H1 (cell line): ENCODE measurements at regions not wholly inside any gene's neighbourhood (a gene's known extent, or its start where the extent isn't known, plus 50 kb on each side); places are given as distances from the start of the nearest gene placed in this dataset.

Experiments used
- CTCF ChIA-PET: fragments of 300-600 bp; sonication (Branson Sonifier 250); formaldehyde crosslinking; loops from one replicate; lab custom pipeline; 2021; ENCODE audit not compliant: partially characterized antibody; lab: Charles Lee
- POLR2A ChIA-PET: fragments of 300-600 bp; sonication (Branson Sonifier 250); formaldehyde crosslinking; loops from one replicate; lab custom pipeline; 2021; ENCODE audit warnings: inconsistent platforms; ENCODE audit not compliant: partially characterized antibody; lab: Charles Lee
- DNase-seq, 2 experiments: peaks; one replicate each; pipeline versions ENCODE4 v3.0.0 to v3.0.0-alpha.2; 2010 to 2022; ENCODE audit warnings: low spot score in 2 of 2, low read depth in 1 of 2, mixed read lengths in 1 of 2
- FAIRE-seq: peaks from 2 replicates; lab custom pipeline; 2011; peaks lifted over from hg19 to GRCh38; lab: Jason Lieb, UNC
- H2AFZ ChIP-seq: 2 replicates; pipeline ENCODE4 v1.8.1; 2012; ENCODE audit warnings: low read length, inconsistent platforms
- H2AK5ac ChIP-seq: 2 replicates; pipeline ENCODE4 v1.6.1; 2013; ENCODE audit warnings: low read depth, low read length
- H2BK120ac ChIP-seq: replicated peaks from 2 replicates; pipeline ENCODE3; 2013; ENCODE audit warnings: low read depth, low read length, inconsistent platforms
- H2BK12ac ChIP-seq: 2 replicates; pipeline ENCODE4 v1.6.1; 2013; ENCODE audit warnings: low read depth, low read length
- H2BK15ac ChIP-seq: 2 replicates; pipeline ENCODE4 v1.6.1; 2013; ENCODE audit warnings: low read length
- H2BK20ac ChIP-seq: 2 replicates; pipeline ENCODE4 v1.6.1; 2013; ENCODE audit warnings: low read length
- H2BK5ac ChIP-seq: 2 replicates; pipeline ENCODE4 v1.6.1; 2013; ENCODE audit warnings: low read depth, low read length
- H3K14ac ChIP-seq: 2 replicates; pipeline ENCODE4 v1.6.1; 2013; ENCODE audit warnings: inconsistent platforms; ENCODE audit not compliant: insufficient read length
- H3K18ac ChIP-seq: 2 replicates; pipeline ENCODE4 v1.6.1; 2013; ENCODE audit warnings: low read length; ENCODE audit errors: extremely low read depth
- H3K23ac ChIP-seq: 2 replicates; pipeline ENCODE4 v1.6.1; 2013; ENCODE audit warnings: inconsistent platforms; ENCODE audit not compliant: insufficient read length
- H3K23me2 ChIP-seq: 2 replicates; pipeline ENCODE4 v1.6.1; 2013; ENCODE audit warnings: low read depth, low read length
- H3K27ac ChIP-seq: 2 replicates; pipeline ENCODE4 v1.6.1; 2011; ENCODE audit warnings: low read depth, low read length, inconsistent platforms
- H3K27me3 ChIP-seq, 4 experiments: replicated peaks in 1 of 4; 1 replicate in 1 of 4; 2 replicates in 3 of 4; pipeline versions ENCODE4 v1.6.1 to v1.8.1; 2011 to 2013; ENCODE audit warnings: low read length in 3 of 4, mild to moderate bottlenecking in 3 of 4, inconsistent platforms in 2 of 4, mixed read lengths in 2 of 4, moderate library complexity in 1 of 4; ENCODE audit not compliant: control insufficient read depth in 3 of 4, insufficient read depth in 3 of 4; ENCODE audit errors: extremely low read depth in 1 of 4
- H3K36me3 ChIP-seq, 4 experiments: 2 replicates each; pipeline versions ENCODE4 v1.6.1 to v1.8.1; 2011 to 2013; ENCODE audit warnings: mild to moderate bottlenecking in 4 of 4, low read length in 3 of 4, moderate library complexity in 2 of 4, control low read depth in 1 of 4, inconsistent platforms in 1 of 4; ENCODE audit not compliant: insufficient read depth in 4 of 4, control insufficient read depth in 2 of 4
- H3K4ac ChIP-seq: replicated peaks from 2 replicates; pipeline ENCODE3; 2013; ENCODE audit warnings: low read length, low read depth, mixed read lengths, inconsistent platforms; ENCODE audit not compliant: insufficient read length
- H3K4me1 ChIP-seq, 4 experiments: replicated peaks in 1 of 4; 1 replicate in 1 of 4; 2 replicates in 3 of 4; pipeline versions ENCODE4 v1.6.1 to v1.8.1; 2011 to 2013; ENCODE audit warnings: low read length in 3 of 4, inconsistent platforms in 2 of 4, mixed read lengths in 1 of 4; ENCODE audit not compliant: insufficient read depth in 4 of 4, control insufficient read depth in 3 of 4
- H3K4me2 ChIP-seq, 2 experiments: 2 replicates each; pipeline versions ENCODE4 v1.6.1 to v1.8.1; 2011 to 2013; ENCODE audit warnings: low read depth in 2 of 2, low read length in 2 of 2, control low read depth in 1 of 2, inconsistent platforms in 1 of 2, mild to moderate bottlenecking in 1 of 2; ENCODE audit not compliant: insufficient read depth in 1 of 2
- H3K4me3 ChIP-seq, 4 experiments: fragments of 200-600, 300-600 bp in 1 of 4; sonication (generic), shearing (Covaris generic), sonication (Bioruptor Twin) in 1 of 4; 2 replicates each; pipeline versions ENCODE4 v1.5.1 to v1.8.1; 2011 to 2016; ENCODE audit warnings: low read length in 4 of 4, low read depth in 3 of 4, control low read depth in 2 of 4, inconsistent platforms in 2 of 4, mild to moderate bottlenecking in 2 of 4, mixed read lengths in 1 of 4, moderate library complexity in 1 of 4; ENCODE audit not compliant: insufficient read depth in 2 of 4; ENCODE audit errors: extremely low read depth in 1 of 4
- H3K56ac ChIP-seq: replicated peaks from 2 replicates; pipeline ENCODE3; 2013; ENCODE audit warnings: low read depth, mild to moderate bottlenecking, mixed read lengths, low read length, inconsistent platforms; ENCODE audit not compliant: insufficient read length
- H3K79me1 ChIP-seq: 2 replicates; pipeline ENCODE4 v1.6.1; 2013; ENCODE audit warnings: low read depth, low read length, control low read depth
- H3K79me2 ChIP-seq, 2 experiments: 2 replicates each; pipeline versions ENCODE4 v1.6.1 to v1.8.1; 2012 to 2013; ENCODE audit warnings: low read length in 2 of 2, mild to moderate bottlenecking in 2 of 2, inconsistent platforms in 1 of 2; ENCODE audit not compliant: insufficient read depth in 2 of 2, control insufficient read depth in 1 of 2
- H3K9ac ChIP-seq, 4 experiments: replicated peaks in 1 of 4; 1 replicate in 1 of 4; 2 replicates in 3 of 4; pipeline versions ENCODE4 v1.6.1 to v1.8.1; 2011 to 2013; ENCODE audit warnings: low read depth in 3 of 4, low read length in 3 of 4, control low read depth in 2 of 4, mild to moderate bottlenecking in 2 of 4, moderate library complexity in 2 of 4, inconsistent platforms in 1 of 4; ENCODE audit errors: extremely low read depth in 1 of 4
- H3K9me3 ChIP-seq, 2 experiments: 2 replicates each; pipeline versions ENCODE4 v1.6.1 to v1.8.1; 2012 to 2013; ENCODE audit warnings: mild to moderate bottlenecking in 2 of 2, moderate library complexity in 2 of 2, control low read depth in 1 of 2, inconsistent platforms in 1 of 2, low read depth in 1 of 2, low read length in 1 of 2, mixed read lengths in 1 of 2; ENCODE audit not compliant: insufficient read depth in 2 of 2
- H4K20me1 ChIP-seq, 2 experiments: replicated peaks in 1 of 2; 2 replicates each; pipeline versions ENCODE3 to v1.8.1; 2011 to 2013; ENCODE audit warnings: inconsistent platforms in 2 of 2, low read length in 2 of 2, mild to moderate bottlenecking in 1 of 2; ENCODE audit not compliant: insufficient read depth in 2 of 2, control insufficient read depth in 1 of 2
- H4K5ac ChIP-seq: 2 replicates; pipeline ENCODE4 v1.6.1; 2013; ENCODE audit warnings: low read length, low read depth, mixed read lengths, inconsistent platforms; ENCODE audit not compliant: insufficient read length
- H4K8ac ChIP-seq: 2 replicates; pipeline ENCODE4 v1.8.0; 2013; ENCODE audit warnings: mild to moderate bottlenecking, moderate library complexity, low read length, inconsistent platforms; ENCODE audit not compliant: insufficient read depth; ENCODE audit errors: extremely low read depth
- H4K91ac ChIP-seq: replicated peaks from 2 replicates; pipeline ENCODE3; 2013; ENCODE audit warnings: low read length, mixed read lengths, inconsistent platforms; ENCODE audit not compliant: insufficient read length
- CREB1 ChIP-seq: IDR thresholded peaks from 2 replicates; pipeline ENCODE4 v1.6.1; 2012; ENCODE audit warnings: inconsistent platforms
- CTCF ChIP-seq, 3 experiments: IDR thresholded peaks; 1 replicate in 2 of 3; 2 replicates in 1 of 3; pipeline versions ENCODE4 v1.5.1 to v1.6.1; 2011; ENCODE audit warnings: low read length in 3 of 3, mild to moderate bottlenecking in 3 of 3, inconsistent platforms in 2 of 3, low read depth in 1 of 3, moderate library complexity in 1 of 3; ENCODE audit not compliant: insufficient read depth in 1 of 3; ENCODE audit errors: control extremely low read depth in 1 of 3
- KDM5A ChIP-seq: fragments of 200-600 bp; IDR thresholded peaks from 2 replicates; pipeline ENCODE4 v1.7.1; 2012; ENCODE audit warnings: mild to moderate bottlenecking, low read length, inconsistent platforms, mixed read lengths
- NRF1 ChIP-seq: IDR thresholded peaks from 2 replicates; pipeline ENCODE4 v1.6.1; 2011; ENCODE audit warnings: mild to moderate bottlenecking, low read depth, low read length, improper control_type of control experiment
- POLR2A ChIP-seq, 2 experiments: IDR thresholded peaks; 1 replicate in 1 of 2; 2 replicates in 1 of 2; pipeline ENCODE4 v1.6.1; 2011; ENCODE audit warnings: low read depth in 2 of 2, low read length in 2 of 2, mild to moderate bottlenecking in 2 of 2; ENCODE audit errors: control extremely low read depth in 1 of 2
- POLR2AphosphoS5 ChIP-seq: IDR thresholded peaks from 2 replicates; pipeline ENCODE4 v1.6.1; 2011; ENCODE audit warnings: low read depth, low read length
- RFX5 ChIP-seq: IDR thresholded peaks from 2 replicates; pipeline ENCODE4 v1.6.1; 2011; ENCODE audit warnings: low read depth, low read length, improper control_type of control experiment, borderline replicate concordance
- RXRA ChIP-seq: IDR thresholded peaks from 2 replicates; pipeline ENCODE4 v1.6.1; 2011; ENCODE audit warnings: low read depth, mild to moderate bottlenecking, low read length, moderate library complexity; ENCODE audit not compliant: insufficient read depth
- SIN3A ChIP-seq, 2 experiments: IDR thresholded peaks in 1 of 2; conservative IDR thresholded peaks in 1 of 2; 2 replicates each; pipeline ENCODE4 v1.6.1; 2011 to 2012; ENCODE audit warnings: low read length in 2 of 2, improper control_type of control experiment in 1 of 2, low read depth in 1 of 2, mild to moderate bottlenecking in 1 of 2
- SIX5 ChIP-seq: IDR thresholded peaks from 2 replicates; pipeline ENCODE4 v1.6.1; 2011; ENCODE audit warnings: mild to moderate bottlenecking, low read depth, low read length
- SP1 ChIP-seq: IDR thresholded peaks from 2 replicates; pipeline ENCODE4 v1.6.1; 2011; ENCODE audit warnings: low read depth, low read length
- TBP ChIP-seq: IDR thresholded peaks from 2 replicates; pipeline ENCODE4 v1.6.1; 2011; ENCODE audit warnings: low read depth, low read length, improper control_type of control experiment
- ZNF274 ChIP-seq: IDR thresholded peaks from 2 replicates; pipeline ENCODE4 v1.7.0; 2012; ENCODE audit warnings: low read length, borderline replicate concordance; ENCODE audit errors: extremely low read depth
- WGBS, 2 experiments: shearing (Covaris generic) in 1 of 2; methylation state at CpG; one replicate each; pipeline versions ENCODE4 v1.1.6 to v1.1.7; 2013 to 2015; ENCODE audit warnings: low lambda C conversion rate in 2 of 2, mixed read lengths in 2 of 2, inconsistent platforms in 1 of 2, low coverage in 1 of 2, missing lambda C conversion rate in 1 of 2; ENCODE audit not compliant: insufficient replicate concordance in 2 of 2, insufficient coverage in 1 of 2, insufficient read length in 1 of 2; ENCODE audit errors: extremely low coverage in 1 of 2, missing lambda C conversion rate in 1 of 2; 5-methylcytosine and 5-hydroxymethylcytosine counted together

GRCh38 chr3:189563853-189564563 is 67.2 kb upstream of the TP63 start:
- FAIRE-seq (no peak), DNase-seq (no peak)
- H3K27ac ChIP-seq, result no peak overlapping the region
- no peaks in the 10 kb centered on the region for H4K20me1 ChIP-seq
- no peaks in the 10 kb centered on the region for H3K36me3 ChIP-seq
- H3K4ac ChIP-seq, result no peak overlapping the region
- H2BK120ac ChIP-seq, result no peak overlapping the region
- no peak overlapping the region for H3K9ac ChIP-seq
- H4K8ac ChIP-seq, result no peak overlapping the region
- H3K56ac ChIP-seq, result no peak overlapping the region
- no peaks in the 10 kb centered on the region for H3K4me1 ChIP-seq
- no peaks in the 10 kb centered on the region for H3K9me3 ChIP-seq
- H3K79me2 ChIP-seq, result no peaks in the 10 kb centered on the region
- H3K4me2 ChIP-seq, result no peak overlapping the region
- no peak overlapping the region for H3K4me3 ChIP-seq
- no peak overlapping the region for H2AFZ ChIP-seq
- no peak overlapping the region for H2BK20ac ChIP-seq
- no peak overlapping the region for H2AK5ac ChIP-seq
- H2BK15ac ChIP-seq, result no peak overlapping the region
- H3K27me3 ChIP-seq, result no peaks in the 10 kb centered on the region
- CTCF ChIA-PET, result no interaction called here
- H3K23me2 ChIP-seq, result no peaks in the 10 kb centered on the region
- WGBS, 2 experiments, result 88% methylated on average over 6 of the region's 6 CpGs; no CpG with 5 or more reads in 1 of the 2 experiments
- no peak overlapping the region for H3K14ac ChIP-seq
- POLR2A ChIA-PET, result no interaction called here
- no peak overlapping the region for H3K18ac ChIP-seq
- H3K23ac ChIP-seq, result no peak overlapping the region
- no peak overlapping the region for H4K5ac ChIP-seq
- no peak overlapping the region for H2BK12ac ChIP-seq
- H3K79me1 ChIP-seq, result no peaks in the 10 kb centered on the region
- no peak overlapping the region for H4K91ac ChIP-seq
- no peak overlapping the region for H2BK5ac ChIP-seq
- no peak for TF ChIP-seq SP1
- no peak for TF ChIP-seq KDM5A
- TF ChIP-seq RFX5, result no peak
- no peak for TF ChIP-seq NRF1
- no peak for TF ChIP-seq CTCF (IDR thresholded peaks at IDR 0.05; ENCODE audit: control extremely low read depth in 1 of 3, insufficient read depth in 1 of 3, low read depth in 1 of 3, low read length in 3 of 3)
- no peak for TF ChIP-seq POLR2AphosphoS5
- TF ChIP-seq ZNF274, result no peak
- TF ChIP-seq SIX5, result no peak
- TF ChIP-seq POLR2A (IDR thresholded peaks at IDR 0.05; ENCODE audit: control extremely low read depth in 1 of 2, low read depth in 2 of 2, low read length in 2 of 2), result no peak
- TF ChIP-seq SIN3A (conservative IDR thresholded peaks at IDR 0.05 in 1 of 2, IDR thresholded peaks at IDR 0.05 in 1 of 2; ENCODE audit: low read depth in 1 of 2, low read length in 2 of 2), result no peak
- TF ChIP-seq TBP, result no peak
- TF ChIP-seq RXRA, result no peak
- TF ChIP-seq CREB1, result no peak
